Urinary bladder (tissue), 3 donors: ENCODE measurements at regions not wholly inside any gene's neighbourhood (a gene's known extent, or its start where the extent isn't known, plus 50 kb on each side); places are given as distances from the start of the nearest gene placed in this dataset.
"Not testable (repeated sequence)": the region's sequence is repeated elsewhere in the genome, so short reads cannot be mapped to it uniquely, and the experiment has no call there.

Experiments used
- DNase-seq: peaks from one replicate; pipeline ENCODE4 v3.0.0-alpha.2; 2015; ENCODE audit errors: extremely low spot score
- H3K27ac ChIP-seq: one replicate; pipeline ENCODE4 v1.5.1; 2013; ENCODE audit warnings: low read depth, mild to moderate bottlenecking, moderate library complexity
- H3K36me3 ChIP-seq: one replicate; pipeline ENCODE4 v1.6.1; 2013; ENCODE audit warnings: mild to moderate bottlenecking, moderate library complexity; ENCODE audit not compliant: insufficient read depth
- H3K4me1 ChIP-seq: one replicate; pipeline ENCODE4 v1.6.1; 2013; ENCODE audit warnings: mild to moderate bottlenecking, moderate library complexity; ENCODE audit not compliant: insufficient read depth
- H3K4me3 ChIP-seq: one replicate; pipeline ENCODE4 v1.5.1; 2013; ENCODE audit warnings: low read depth, low read length
- WGBS: extraction: QIAGEN DNeasy Blood & Tissue Kit; methylation state at CpG from one replicate; pipeline ENCODE4 v1.1.7; 2013; 5-methylcytosine and 5-hydroxymethylcytosine counted together
- donor health status: healthy with polysubstance abuse.
- donor health status: healthy.

DNA sequence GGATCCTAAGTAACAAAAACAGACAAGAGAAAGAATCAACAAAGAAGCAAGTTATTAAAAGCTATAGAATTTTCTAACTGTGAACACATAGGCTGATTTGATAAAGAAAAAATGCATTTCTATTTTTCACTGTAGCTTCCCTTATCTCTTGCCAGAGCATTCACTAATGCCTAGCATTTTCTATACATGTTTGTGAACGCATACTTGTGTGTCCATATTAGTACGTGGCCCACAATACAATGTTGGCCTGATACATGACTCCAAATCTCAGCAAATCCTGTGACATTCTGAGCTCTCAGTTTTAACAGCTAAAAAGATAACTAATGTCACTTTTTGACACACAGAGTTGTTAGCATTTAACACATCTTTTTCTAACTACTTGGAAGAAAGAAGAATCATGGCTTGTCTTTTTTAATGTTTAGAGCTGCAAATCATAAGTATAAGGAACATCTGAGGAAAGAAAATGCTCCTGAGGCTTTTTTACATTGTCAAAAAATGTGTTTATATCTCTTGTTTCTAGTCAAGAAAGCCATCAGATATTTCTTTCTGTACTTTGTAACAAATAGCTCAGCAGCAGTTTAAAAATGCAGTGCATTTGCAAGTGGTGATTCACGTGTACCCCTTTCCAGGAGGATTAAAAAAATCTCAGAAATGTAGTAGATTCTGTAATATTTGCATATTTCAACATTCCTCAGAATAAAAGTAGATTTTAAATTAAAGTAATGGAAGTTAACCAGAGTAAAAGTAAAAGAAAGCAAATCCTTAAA, 1646.8 kb upstream of the TMEFF2 start:
- Histone ChIP-seq H3K36me3 (no peaks in the 10 kb centered on the region), H3K27ac (no peak overlapping the region), H3K4me1 (no peaks in the 10 kb centered on the region), H3K4me3 (no peak overlapping the region)
- no peak for DNase-seq
- 41% methylated on average over 3 of the region's 3 CpGs for WGBS

- no peak overlapping the region for H3K4me3 ChIP-seq
- no peak for DNase-seq
- H3K27ac ChIP-seq, result no peak overlapping the region
- H3K36me3 ChIP-seq, result no peaks in the 10 kb centered on the region
- no peaks in the 10 kb centered on the region for H3K4me1 ChIP-seq
Measured at GRCh38 chr2:193837111-193837738, 1642.5 kb upstream of the TMEFF2 start.

DNA sequence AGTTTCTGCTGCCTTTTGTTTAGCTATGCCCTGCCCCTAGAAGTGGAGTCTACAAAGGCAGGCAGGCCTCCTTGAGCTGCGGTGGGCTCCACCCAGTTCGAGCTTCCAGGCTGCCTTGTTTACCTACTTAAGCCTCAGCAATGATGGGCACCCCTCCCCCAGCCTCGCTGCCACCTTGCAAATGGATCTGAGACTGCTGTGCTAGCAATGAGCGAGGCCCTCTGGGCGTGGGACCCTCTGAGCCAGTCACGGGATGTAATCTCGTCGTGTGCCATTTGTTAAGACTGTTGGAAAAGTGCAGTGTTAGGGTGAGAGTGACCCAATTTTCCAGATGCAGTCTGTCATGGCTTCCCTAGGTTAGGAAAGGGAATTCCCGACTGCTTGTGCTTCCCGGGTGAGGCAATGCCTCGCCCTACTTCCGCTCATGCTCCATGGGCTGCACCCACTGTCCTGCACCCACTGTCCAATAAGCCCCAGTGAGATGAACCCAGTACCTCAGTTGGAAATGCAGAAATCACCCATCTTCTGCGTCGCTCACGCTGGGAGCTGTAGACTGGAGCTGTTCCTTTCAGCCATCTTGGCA, 1641.8 kb upstream of the TMEFF2 start:
- not testable (repeated sequence) for H3K4me1 ChIP-seq, H3K4me3 ChIP-seq, DNase-seq, H3K27ac ChIP-seq, H3K36me3 ChIP-seq
- WGBS, result 83% methylated on average over 15 of the region's 15 CpGs

GRCh38 chr2:193833895-193834294, 1639.2 kb upstream of the TMEFF2 start:
- H3K4me1 ChIP-seq, H3K4me3 ChIP-seq, H3K36me3 ChIP-seq, H3K27ac ChIP-seq, DNase-seq: not testable (repeated sequence)
- 62% methylated on average over 2 of the region's 2 CpGs for WGBS

DNA sequence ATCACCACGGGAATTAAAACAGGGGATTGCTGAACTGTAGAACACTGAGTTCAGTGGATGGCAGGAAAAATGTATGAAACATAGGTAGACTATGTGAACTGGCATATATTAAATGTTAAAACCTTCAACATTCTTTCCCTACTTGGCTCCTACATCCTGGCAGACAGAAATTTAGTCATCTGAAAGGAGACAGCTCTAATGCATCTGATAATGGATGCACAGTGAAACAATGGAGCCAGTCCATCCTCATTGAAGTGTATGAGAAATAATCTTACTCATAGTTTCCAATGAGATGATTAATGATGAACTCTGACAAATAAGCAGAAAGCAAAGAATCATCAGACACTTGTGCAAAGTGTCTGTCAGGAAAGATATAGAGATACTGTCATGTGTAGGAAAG, 1629.7 kb upstream of the TMEFF2 start:
- H3K4me3 ChIP-seq, result no peak overlapping the region
- 64% methylated on average over 1 of the region's 1 CpG for WGBS
- DNase-seq, result no peak
- H3K36me3 ChIP-seq, result no peaks in the 10 kb centered on the region
- H3K27ac ChIP-seq, result no peak overlapping the region
- H3K4me1 ChIP-seq, result no peaks in the 10 kb centered on the region

- H3K4me1 ChIP-seq, result no peaks in the 10 kb centered on the region
- H3K27ac ChIP-seq, result no peak overlapping the region
- no peak for DNase-seq
- WGBS, result 86% methylated on average over 5 of the region's 5 CpGs
- H3K4me3 ChIP-seq, result no peak overlapping the region
- no peaks in the 10 kb centered on the region for H3K36me3 ChIP-seq
Measured at GRCh38 chr2:193818801-193819499, 1624.2 kb upstream of the TMEFF2 start.

DNA sequence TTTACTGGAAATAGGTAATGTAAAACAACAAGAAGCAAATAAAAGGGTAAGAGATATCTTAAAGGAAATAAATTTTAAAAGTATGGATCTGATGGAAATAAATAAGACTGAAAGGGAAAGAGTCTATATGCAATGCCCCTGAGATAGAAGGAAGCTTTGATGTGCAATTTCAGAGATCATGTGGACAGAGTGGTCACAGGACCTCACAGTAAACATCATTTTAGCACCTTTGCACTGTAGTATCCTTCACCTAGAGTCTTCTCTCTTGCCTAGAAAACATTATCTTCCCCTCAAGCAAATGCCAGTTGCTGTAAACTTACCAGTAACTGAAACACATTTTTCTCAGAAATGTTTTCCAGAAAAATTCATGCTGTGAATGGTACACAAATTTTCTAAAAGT, 1621.3 kb upstream of the TMEFF2 start:
- no peak overlapping the region for H3K27ac ChIP-seq
- no peaks in the 10 kb centered on the region for H3K36me3 ChIP-seq
- H3K4me1 ChIP-seq, result no peaks in the 10 kb centered on the region
- no peak for DNase-seq
- H3K4me3 ChIP-seq, result no peak overlapping the region

DNA sequence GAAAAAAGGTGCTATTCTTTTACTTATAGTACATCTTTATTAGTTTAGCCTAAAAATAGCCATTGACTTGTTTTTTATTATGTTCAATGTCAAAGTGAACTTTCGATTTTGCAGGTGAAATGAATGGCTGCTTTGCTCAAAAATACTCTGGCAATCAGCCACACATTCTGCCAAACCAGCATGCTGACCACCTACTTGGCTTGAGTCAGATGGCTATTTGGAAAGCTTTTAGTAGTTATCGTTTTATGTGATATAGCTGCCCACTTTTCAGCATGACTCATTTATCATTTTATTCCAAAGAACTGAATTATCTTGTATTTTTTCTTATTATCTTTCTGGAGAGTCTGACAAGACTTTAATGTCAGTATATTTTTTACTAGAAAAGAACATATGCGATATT, 1615.8 kb upstream of the TMEFF2 start:
- no peak overlapping the region for H3K27ac ChIP-seq
- no peaks in the 10 kb centered on the region for H3K36me3 ChIP-seq
- no peak for DNase-seq
- H3K4me1 ChIP-seq, result no peaks in the 10 kb centered on the region
- no peak overlapping the region for H3K4me3 ChIP-seq
- WGBS, result 72% methylated on average over 3 of the region's 3 CpGs

DNA sequence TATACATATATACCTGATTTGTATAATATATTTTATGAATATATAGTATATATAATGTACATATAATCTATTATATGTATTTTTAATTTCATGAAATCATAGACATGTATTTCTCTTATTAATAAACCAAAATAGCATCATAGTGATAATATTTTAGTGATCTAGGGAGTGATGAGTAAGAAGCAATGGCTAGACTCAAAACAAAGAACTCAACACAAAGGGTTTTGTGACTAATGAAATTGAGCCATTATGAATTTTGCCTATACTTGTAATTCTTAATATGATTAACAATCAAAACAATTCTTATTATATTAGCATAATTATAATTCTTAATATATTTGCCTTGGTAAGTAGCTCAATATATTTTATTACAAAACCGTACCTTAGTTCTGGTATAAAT, 1614.1 kb upstream of the TMEFF2 start:
- 92% methylated on average over 1 of the region's 1 CpG for WGBS
- DNase-seq, result no peak
- H3K4me1 ChIP-seq, result no peaks in the 10 kb centered on the region
- no peak overlapping the region for H3K4me3 ChIP-seq
- H3K36me3 ChIP-seq, result no peaks in the 10 kb centered on the region
- no peak overlapping the region for H3K27ac ChIP-seq

DNA sequence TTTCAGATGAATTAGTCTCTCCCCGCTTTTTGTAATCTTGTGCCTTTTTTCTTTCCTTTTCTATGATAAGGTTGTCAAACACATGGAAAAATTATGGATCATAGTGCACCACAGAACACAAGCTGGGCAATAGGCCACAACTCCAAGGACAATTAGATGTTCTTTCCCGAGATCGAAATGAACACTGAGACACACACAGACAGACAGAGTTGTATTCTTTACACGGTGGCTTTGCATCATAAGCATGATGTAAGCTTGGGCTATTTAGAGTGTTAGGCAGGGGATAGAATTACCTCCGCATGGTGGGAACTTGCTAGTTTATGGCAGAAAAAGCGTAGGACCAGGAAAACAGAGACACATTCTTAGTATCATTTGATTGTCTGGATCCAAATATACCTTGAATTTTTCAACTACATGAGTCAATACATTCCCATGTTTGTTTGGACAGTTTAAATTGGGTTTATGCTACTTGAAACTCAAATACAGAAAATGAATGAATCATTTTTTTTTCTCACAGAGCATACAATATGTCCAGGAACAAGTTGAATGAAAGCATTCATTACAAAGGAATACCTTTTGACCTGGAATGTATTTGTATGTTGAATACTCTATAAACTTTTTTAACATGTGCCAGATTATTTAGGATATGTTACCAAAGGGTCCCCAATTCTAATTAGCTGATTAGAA, 1611.5 kb upstream of the TMEFF2 start:
- Histone ChIP-seq H3K4me3 (no peak overlapping the region), H3K27ac (no peak overlapping the region), H3K4me1 (no peaks in the 10 kb centered on the region), H3K36me3 (no peaks in the 10 kb centered on the region)
- no peak for DNase-seq
- 77% methylated on average over 6 of the region's 6 CpGs for WGBS

DNA sequence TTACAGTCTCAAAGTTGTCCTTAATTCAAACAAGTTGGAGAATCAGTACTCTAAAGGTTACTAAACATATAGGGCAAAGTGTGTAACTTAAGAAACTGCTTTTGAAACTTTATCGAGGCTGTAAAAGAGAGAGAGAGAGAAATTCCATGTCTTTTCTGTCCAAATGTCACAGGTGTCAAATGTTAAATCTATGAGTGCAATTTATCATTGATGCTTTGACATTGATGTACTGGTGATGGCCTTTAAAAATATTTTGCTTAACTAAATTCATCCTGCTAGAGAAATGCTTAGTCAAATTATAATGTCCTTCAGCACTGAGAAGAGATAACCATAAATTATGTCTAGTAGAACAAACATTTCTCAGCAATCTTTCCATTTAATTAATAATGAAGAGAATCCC, 1602.1 kb upstream of the TMEFF2 start:
- DNase-seq, result no peak
- no peaks in the 10 kb centered on the region for H3K36me3 ChIP-seq
- no peaks in the 10 kb centered on the region for H3K4me1 ChIP-seq
- H3K4me3 ChIP-seq, result no peak overlapping the region
- WGBS, result 66% methylated on average over 1 of the region's 1 CpG
- H3K27ac ChIP-seq, result no peak overlapping the region

GRCh38 chr2:193793914-193794313, 1599.2 kb upstream of the TMEFF2 start:
- Histone ChIP-seq H3K4me3 (no peak overlapping the region), H3K36me3 (no peaks in the 10 kb centered on the region), H3K27ac (no peak overlapping the region), H3K4me1 (no peaks in the 10 kb centered on the region)
- WGBS, result 83% methylated on average over 6 of the region's 6 CpGs
- no peak for DNase-seq

GRCh38 chr2:193783681-193784080, 1588.9 kb upstream of the TMEFF2 start:
- 66% methylated on average over 2 of the region's 2 CpGs for WGBS
- Histone ChIP-seq H3K27ac (no peak overlapping the region), H3K36me3 (no peaks in the 10 kb centered on the region), H3K4me3 (no peak overlapping the region), H3K4me1 (no peaks in the 10 kb centered on the region)
- no peak for DNase-seq
